ENCODE measurements at regions not wholly inside any gene's neighbourhood (a gene's known extent, or its start where the extent isn't known, plus 50 kb on each side); places are given as distances from the start of the nearest gene placed in this dataset.

- H3K4me3 ChIP-seq (replicated peaks; ENCODE audit: insufficient read depth, low read length), result no peak overlapping the region
- no peaks in the 10 kb centered on the region for H3K27me3 ChIP-seq (ENCODE audit: insufficient read depth, poor library complexity, severe bottlenecking)
- TF ChIP-seq REST (IDR thresholded peaks at IDR 0.05; ENCODE audit: insufficient replicate concordance, low read depth) (no peak), GABPA (IDR thresholded peaks at IDR 0.05; ENCODE audit: low read depth) (no peak), POLR2AphosphoS5 (IDR thresholded peaks at IDR 0.05; ENCODE audit: low read depth) (no peak), SPI1 (IDR thresholded peaks at IDR 0.05; ENCODE audit: borderline replicate concordance, low read depth) (no peak), CTCF (IDR thresholded peaks at IDR 0.05; ENCODE audit: insufficient read depth, low read length) (no peak)
- no peak for DNase-seq (ENCODE audit: low read depth in 1 of 2, low spot score in 1 of 2)
- H3K27ac ChIP-seq (replicated peaks), result no peak overlapping the region
Observed at GRCh38 chr7:156232931-156233705, 407.5 kb upstream of the RNF32 start.

GRCh38 chr7:156230576-156230975 lies 410.0 kb upstream of the RNF32 start:
- no peak overlapping the region for H3K27ac ChIP-seq (replicated peaks)
- no peak overlapping the region for H3K4me3 ChIP-seq (replicated peaks; ENCODE audit: insufficient read depth, low read length)
- no peaks in the 10 kb centered on the region for H3K27me3 ChIP-seq (ENCODE audit: insufficient read depth, poor library complexity, severe bottlenecking)
- no peak for DNase-seq (ENCODE audit: low read depth in 1 of 2, low spot score in 1 of 2)
- TF ChIP-seq REST (IDR thresholded peaks at IDR 0.05; ENCODE audit: insufficient replicate concordance, low read depth), result no peak
- no peak for TF ChIP-seq GABPA (IDR thresholded peaks at IDR 0.05; ENCODE audit: low read depth)
- no peak for TF ChIP-seq SPI1 (IDR thresholded peaks at IDR 0.05; ENCODE audit: borderline replicate concordance, low read depth)
- no peak for TF ChIP-seq POLR2AphosphoS5 (IDR thresholded peaks at IDR 0.05; ENCODE audit: low read depth)
- TF ChIP-seq CTCF (IDR thresholded peaks at IDR 0.05; ENCODE audit: insufficient read depth, low read length), result no peak

GRCh38 chr7:156224833-156225225 lies 412.6 kb upstream of the SHH start:
- Histone ChIP-seq H3K27me3 (ENCODE audit: insufficient read depth, poor library complexity, severe bottlenecking) (peaks cover 2% of the 10 kb centered on the region), H3K27ac (replicated peaks) (no peak overlapping the region), H3K4me3 (replicated peaks; ENCODE audit: insufficient read depth, low read length) (no peak overlapping the region)
- no peak for TF ChIP-seq REST (IDR thresholded peaks at IDR 0.05; ENCODE audit: insufficient replicate concordance, low read depth)
- no peak for DNase-seq (ENCODE audit: low read depth in 1 of 2, low spot score in 1 of 2)
